K562 (cell line): ENCODE measurements at regions not wholly inside any gene's neighbourhood (a gene's known extent, or its start where the extent isn't known, plus 50 kb on each side); places are given as distances from the start of the nearest gene placed in this dataset.

Experiments used
- ARID3A ChIP-seq: IDR thresholded peaks from 2 replicates; pipeline ENCODE4 v1.6.1; 2012; ENCODE audit warnings: low read depth, low read length, improper control_type of control experiment, borderline replicate concordance
- MAX ChIP-seq: sonication (generic); formaldehyde crosslinking; IDR thresholded peaks from 2 replicates; pipeline ENCODE4 v1.9.0; 2022; ENCODE audit warnings: mild to moderate bottlenecking, missing genetic modification reagents
- TSHZ1 ChIP-seq: fragments of 250-450 bp; sonication (Bioruptor Pico); IDR thresholded peaks from 2 replicates; pipeline ENCODE4 v1.4.0; 2020; ENCODE audit warnings: mild to moderate bottlenecking, moderate library complexity
- ZBTB33 ChIP-seq: sonication (generic); formaldehyde crosslinking; IDR thresholded peaks from 2 replicates; pipeline ENCODE4 v1.8.1; 2023; ENCODE audit warnings: mild to moderate bottlenecking, missing genetic modification reagents
- ZNF518B ChIP-seq: fragments of 250-450 bp; sonication (Bioruptor Pico); IDR thresholded peaks from 2 replicates; pipeline ENCODE4 v1.5.0; 2021; ENCODE audit warnings: mild to moderate bottlenecking, moderate library complexity

GRCh38 chr5:38724301-38725030 lies 121.3 kb upstream of the OSMR start (continued):
- TF ChIP-seq TSHZ1 (CRISPR knock-in tag): no peak
- no peak for TF ChIP-seq ZNF518B
- no peak for TF ChIP-seq ZBTB33 (CRISPR knock-in tag)
- no peak for TF ChIP-seq ARID3A
- TF ChIP-seq MAX: no peak
